IPS DF 6.9 (cell line): ENCODE measurements at regions not wholly inside any gene's neighbourhood (a gene's known extent, or its start where the extent isn't known, plus 50 kb on each side); places are given as distances from the start of the nearest gene placed in this dataset.

Source experiments
- DNase-seq: peaks from one replicate; pipeline ENCODE4 v3.0.0-alpha.2; 2013; ENCODE audit warnings: low read depth, low spot score
- H3K27ac ChIP-seq: one replicate; pipeline ENCODE4 v1.5.1; 2013; ENCODE audit warnings: low read length, control low read depth
- H3K27me3 ChIP-seq: 2 replicates; pipeline ENCODE4 v1.6.1; 2013; ENCODE audit warnings: mild to moderate bottlenecking, low read length; ENCODE audit not compliant: control insufficient read depth, insufficient read depth
- H3K36me3 ChIP-seq: 2 replicates; pipeline ENCODE4 v1.6.1; 2013; ENCODE audit warnings: low read length; ENCODE audit not compliant: control insufficient read depth, insufficient read depth
- H3K4me1 ChIP-seq: 2 replicates; pipeline ENCODE4 v1.6.1; 2013; ENCODE audit warnings: low read length; ENCODE audit not compliant: control insufficient read depth, insufficient read depth
- H3K4me3 ChIP-seq: 2 replicates; pipeline ENCODE4 v1.5.1; 2013; ENCODE audit warnings: mild to moderate bottlenecking, low read length
- H3K9me3 ChIP-seq: 2 replicates; pipeline ENCODE4 v1.6.1; 2013; ENCODE audit warnings: low read length, inconsistent platforms; ENCODE audit not compliant: control insufficient read depth, insufficient read depth
- WGBS: extraction: QIAGEN DNeasy Blood & Tissue Kit; methylation state at CpG from one replicate; pipeline ENCODE4 v1.1.7; 2013; ENCODE audit warnings: mixed read lengths, missing lambda C conversion rate; ENCODE audit not compliant: insufficient read length, insufficient coverage; 5-methylcytosine and 5-hydroxymethylcytosine counted together

DNA sequence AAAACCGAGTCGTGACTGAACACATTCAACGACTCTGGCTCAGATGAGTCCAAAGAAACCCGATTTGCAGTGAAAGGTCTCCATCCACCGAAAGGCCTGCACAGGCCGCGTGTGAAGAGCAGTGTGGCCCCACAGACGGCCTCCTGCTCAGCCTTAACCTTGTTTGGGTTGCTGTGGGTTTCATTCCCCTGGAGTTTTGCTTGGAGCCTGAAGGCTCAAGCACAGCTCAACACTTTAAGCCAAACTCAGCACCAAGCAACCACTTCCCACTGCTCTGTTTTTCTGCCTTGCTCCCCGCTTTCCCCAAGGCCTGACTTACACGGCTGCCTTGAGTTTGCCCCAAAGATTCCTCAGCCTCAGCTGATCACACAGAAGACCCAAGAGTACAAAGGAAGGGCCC, 398.2 kb upstream of the NFE2L3 start:
- Histone ChIP-seq H3K4me3 (no peak overlapping the region), H3K36me3 (no peaks in the 10 kb centered on the region), H3K27ac (no peak overlapping the region), H3K4me1 (0 out of 2 replicates have a peak, but pooled peaks cover 2% of the 10 kb centered on the region), H3K27me3 (no peaks in the 10 kb centered on the region), H3K9me3 (no peaks in the 10 kb centered on the region)
- no peak for DNase-seq
- whole genome bisulfite sequencing = no CpG with 5 or more reads among the region's 10 CpGs

DNA sequence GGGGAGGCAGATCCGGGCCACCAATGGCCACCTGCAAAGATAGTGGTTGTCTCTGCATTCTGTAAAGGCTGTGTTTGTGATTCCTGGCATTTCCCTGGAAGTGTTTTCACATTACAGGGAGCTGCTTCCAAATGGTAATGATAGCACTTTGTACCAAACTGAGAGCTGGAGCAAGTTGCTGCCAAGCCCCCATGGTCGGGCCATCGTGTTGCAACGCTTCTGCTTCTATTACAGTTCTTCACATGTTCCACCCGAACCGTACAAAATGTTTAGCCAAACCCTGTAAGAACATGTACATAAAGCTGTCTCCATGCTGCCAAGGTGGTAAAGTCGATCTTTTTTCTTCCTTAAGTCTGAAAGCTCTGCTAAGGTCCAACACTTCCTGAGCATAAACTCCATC, 397.7 kb upstream of the NFE2L3 start:
- no peaks in the 10 kb centered on the region for H3K36me3 ChIP-seq
- H3K4me3 ChIP-seq = no peak overlapping the region
- no CpG with 5 or more reads among the region's 7 CpGs for WGBS
- no peak for DNase-seq
- H3K27me3 ChIP-seq = no peaks in the 10 kb centered on the region
- H3K4me1 ChIP-seq = 0 out of 2 replicates have a peak, but pooled peaks cover 2% of the 10 kb centered on the region
- H3K27ac ChIP-seq = no peak overlapping the region
- H3K9me3 ChIP-seq = no peaks in the 10 kb centered on the region

GRCh38 chr7:25754751-25755150, 397.2 kb upstream of the NFE2L3 start:
- Histone ChIP-seq H3K9me3 (no peaks in the 10 kb centered on the region), H3K4me3 (no peak overlapping the region), H3K4me1 (peaks cover 3% of the 10 kb centered on the region; the same call in 1 of the 2 replicates), H3K36me3 (no peaks in the 10 kb centered on the region), H3K27ac (no peak overlapping the region), H3K27me3 (no peaks in the 10 kb centered on the region)
- no CpG with 5 or more reads among the region's 1 CpG for WGBS
- DNase-seq = no peak

DNA sequence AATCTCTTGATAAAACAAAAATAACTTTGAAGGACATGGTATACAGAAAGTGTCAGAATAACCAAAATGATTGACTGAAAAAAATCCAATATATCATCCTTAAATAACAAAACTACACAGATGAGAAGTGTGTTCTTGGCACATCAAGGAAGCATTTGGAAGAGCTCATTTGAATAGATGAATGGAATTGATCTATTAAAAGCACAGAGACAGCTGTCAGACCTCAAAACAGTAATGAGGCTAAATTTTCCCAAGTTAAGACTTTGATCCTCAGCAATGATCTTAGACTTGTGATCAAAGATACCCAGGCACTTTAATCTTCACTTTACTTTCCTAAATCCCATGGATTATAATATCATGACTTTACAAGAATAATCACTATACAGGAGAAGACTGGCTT, 395.4 kb upstream of the NFE2L3 start:
- Histone ChIP-seq H3K27ac (no peak overlapping the region), H3K9me3 (no peaks in the 10 kb centered on the region), H3K4me3 (no peak overlapping the region), H3K36me3 (no peaks in the 10 kb centered on the region), H3K4me1 (peaks cover 5% of the 10 kb centered on the region; the same call in 1 of the 2 replicates), H3K27me3 (no peaks in the 10 kb centered on the region)
- DNase-seq = no peak

DNA sequence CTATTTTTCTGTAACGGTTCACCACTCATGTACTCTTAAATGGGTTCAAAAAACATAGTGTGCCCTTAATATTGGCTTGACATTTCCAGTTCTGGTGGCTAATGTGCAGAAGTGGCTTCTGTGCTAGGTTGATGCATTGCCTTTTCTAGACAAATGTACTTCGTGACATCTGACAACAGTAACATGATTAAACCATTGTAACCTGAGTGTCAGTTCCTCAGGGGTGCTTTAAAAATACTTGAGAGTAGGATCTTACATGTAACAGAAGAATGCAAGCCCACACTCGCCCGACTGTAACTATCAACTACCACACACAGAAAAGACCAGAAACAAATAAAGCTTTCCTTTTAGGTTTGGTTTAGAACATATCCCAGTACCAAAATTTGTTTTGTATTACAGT, 393.4 kb upstream of the NFE2L3 start:
- no peak overlapping the region for H3K4me3 ChIP-seq
- H3K9me3 ChIP-seq = no peaks in the 10 kb centered on the region
- no CpG with 5 or more reads among the region's 4 CpGs for WGBS
- H3K27me3 ChIP-seq = no peaks in the 10 kb centered on the region
- DNase-seq = no peak
- H3K36me3 ChIP-seq = no peaks in the 10 kb centered on the region
- peaks cover 3% of the 10 kb centered on the region; the same call in 1 of the 2 replicates for H3K4me1 ChIP-seq
- no peak overlapping the region for H3K27ac ChIP-seq

DNA sequence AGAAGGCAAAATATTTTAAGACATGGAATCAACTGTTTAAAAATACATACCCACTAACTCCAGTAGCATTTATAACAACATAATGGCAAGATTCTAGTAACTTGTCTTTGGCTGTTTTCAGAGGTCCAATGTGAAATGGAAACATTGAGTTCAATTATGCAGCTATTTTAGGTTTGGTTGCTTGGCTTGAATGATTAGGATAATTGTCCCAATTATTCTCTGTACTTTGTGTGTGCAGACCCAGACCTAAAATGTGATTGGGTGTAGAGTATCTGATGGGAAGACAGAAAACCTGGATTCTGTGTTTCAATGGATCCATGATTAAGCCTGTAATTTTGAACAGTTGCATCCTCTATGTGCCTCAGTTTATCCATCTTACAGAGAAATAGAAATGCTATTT, 392.7 kb upstream of the NFE2L3 start:
- Histone ChIP-seq H3K36me3 (no peaks in the 10 kb centered on the region), H3K9me3 (no peaks in the 10 kb centered on the region), H3K27me3 (no peaks in the 10 kb centered on the region), H3K4me1 (peaks cover 3% of the 10 kb centered on the region; the same call in 1 of the 2 replicates), H3K27ac (no peak overlapping the region), H3K4me3 (no peak overlapping the region)
- DNase-seq = no peak

DNA sequence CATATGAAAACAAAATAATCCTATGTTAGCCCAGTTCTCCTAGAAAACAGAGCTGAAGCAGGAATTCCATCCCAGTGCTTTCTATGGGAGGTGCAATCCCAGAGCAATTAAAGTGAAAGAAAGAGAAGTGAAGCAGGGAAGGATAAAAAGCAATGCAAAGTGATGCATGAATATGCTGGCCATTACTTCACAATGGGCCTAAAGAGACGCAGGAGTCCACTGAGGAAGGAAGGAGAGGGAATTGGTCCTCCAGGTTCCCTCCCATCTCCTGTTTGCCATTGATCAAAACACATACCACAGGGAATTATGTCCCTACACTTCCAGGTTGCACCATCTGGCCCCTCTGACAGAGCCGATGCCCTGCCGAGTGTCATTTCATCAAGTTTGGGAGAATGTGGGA, 392.2 kb upstream of the NFE2L3 start:
- H3K9me3 ChIP-seq = no peaks in the 10 kb centered on the region
- WGBS = no CpG with 5 or more reads among the region's 3 CpGs
- H3K4me1 ChIP-seq = peaks cover 3% of the 10 kb centered on the region; the same call in 1 of the 2 replicates
- no peak overlapping the region for H3K27ac ChIP-seq
- H3K36me3 ChIP-seq = no peaks in the 10 kb centered on the region
- no peak overlapping the region for H3K4me3 ChIP-seq
- H3K27me3 ChIP-seq = no peaks in the 10 kb centered on the region
- DNase-seq = peak; percentile 7

GRCh38 chr7:25762511-25763462, 389.2 kb upstream of the NFE2L3 start:
- Histone ChIP-seq H3K36me3 (no peaks in the 10 kb centered on the region), H3K27me3 (no peaks in the 10 kb centered on the region), H3K9me3 (no peaks in the 10 kb centered on the region), H3K4me1 (peaks cover 3% of the 10 kb centered on the region; the same call in 1 of the 2 replicates), H3K27ac (no peak overlapping the region), H3K4me3 (no peak overlapping the region)
- no peak for DNase-seq
- WGBS = no CpG with 5 or more reads among the region's 12 CpGs

GRCh38 chr7:25763463-25763860, 388.5 kb upstream of the NFE2L3 start:
- no peaks in the 10 kb centered on the region for H3K36me3 ChIP-seq
- no peak overlapping the region for H3K27ac ChIP-seq
- peaks cover 3% of the 10 kb centered on the region; the same call in 1 of the 2 replicates for H3K4me1 ChIP-seq
- no peaks in the 10 kb centered on the region for H3K9me3 ChIP-seq
- no peaks in the 10 kb centered on the region for H3K27me3 ChIP-seq
- no peak for DNase-seq
- no peak overlapping the region for H3K4me3 ChIP-seq
- WGBS = no CpG with 5 or more reads among the region's 3 CpGs

DNA sequence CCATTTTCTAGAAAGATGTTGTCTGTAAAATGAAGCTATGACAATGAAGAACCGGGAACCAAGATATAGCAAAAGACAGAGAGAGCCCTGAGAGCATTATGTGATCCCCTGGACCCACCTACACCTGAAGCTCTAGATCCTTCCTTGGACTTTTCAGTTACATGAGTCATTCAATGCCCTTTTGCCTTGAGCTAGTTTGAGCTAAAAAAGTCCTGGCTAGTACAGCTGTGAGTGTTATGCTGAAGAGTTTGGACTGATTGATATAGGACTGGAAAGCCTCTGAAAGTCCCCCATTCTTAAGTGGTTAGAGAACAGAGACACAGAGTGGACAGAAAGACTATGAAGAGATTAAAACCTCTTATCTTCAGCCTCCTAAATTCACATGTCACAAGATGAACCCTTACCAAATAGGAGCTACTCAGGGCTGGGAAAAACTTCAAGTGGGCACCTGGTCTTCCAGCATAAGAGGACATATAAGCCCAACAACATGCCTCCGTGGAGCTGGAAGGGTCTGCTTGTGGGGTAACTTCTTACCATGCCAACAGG, 386.8 kb upstream of the NFE2L3 start:
- no peak overlapping the region for H3K27ac ChIP-seq
- no peaks in the 10 kb centered on the region for H3K9me3 ChIP-seq
- no peak overlapping the region for H3K4me3 ChIP-seq
- WGBS = no CpG with 5 or more reads among the region's 2 CpGs
- H3K27me3 ChIP-seq = no peaks in the 10 kb centered on the region
- no peaks in the 10 kb centered on the region for H3K36me3 ChIP-seq
- no peaks in the 10 kb centered on the region for H3K4me1 ChIP-seq
- no peak for DNase-seq
